ENCODE measurements at regions not wholly inside any gene's neighbourhood (a gene's known extent, or its start where the extent isn't known, plus 50 kb on each side); places are given as distances from the start of the nearest gene placed in this dataset.

GRCh38 chr16:10300905-10301304 lies 85.0 kb upstream of the ATF7IP2 start:
- TF ChIP-seq CTCF (IDR thresholded peaks at IDR 0.05; ENCODE audit: low read length) (no peak), EZH2 (optimal IDR thresholded peaks at IDR 0.05; ENCODE audit: low read depth, low read length) (no peak), EZH2phosphoT487 (IDR thresholded peaks at IDR 0.05; ENCODE audit: low read length) (no peak)

Measured in MM.1S (cell line).